Islet of Langerhans (tissue), 1 donor: ENCODE measurements at regions not wholly inside any gene's neighbourhood (a gene's known extent, or its start where the extent isn't known, plus 50 kb on each side); places are given as distances from the start of the nearest gene placed in this dataset.
"Not testable (repeated sequence)": the region's sequence is repeated elsewhere in the genome, so short reads cannot be mapped to it uniquely, and the experiment has no call there.

Source experiments
- FAIRE-seq: peaks from one replicate; lab custom pipeline; 2011; peaks lifted over from hg19 to GRCh38; lab: Jason Lieb, UNC

DNA sequence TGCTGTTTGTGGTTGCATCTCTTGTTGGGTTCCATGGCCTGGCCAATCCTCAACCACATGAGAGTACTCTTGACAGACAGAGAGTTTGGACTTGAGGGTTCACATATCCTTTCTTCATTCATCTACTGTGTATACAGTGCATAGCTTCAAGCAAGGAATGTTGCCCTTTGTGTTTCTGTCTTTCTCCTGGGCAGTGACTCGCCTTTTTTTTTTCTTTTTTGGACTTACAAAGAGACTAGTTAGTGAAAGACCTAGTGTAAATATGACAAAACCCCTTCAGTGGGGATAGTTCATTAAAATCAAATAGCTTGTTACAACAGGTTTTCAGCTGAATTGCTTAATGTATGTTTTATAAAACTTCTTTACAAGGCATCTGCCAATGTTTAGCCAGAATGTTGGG is 290.2 kb downstream of the FGFR2 start:
- FAIRE-seq = no peak

DNA sequence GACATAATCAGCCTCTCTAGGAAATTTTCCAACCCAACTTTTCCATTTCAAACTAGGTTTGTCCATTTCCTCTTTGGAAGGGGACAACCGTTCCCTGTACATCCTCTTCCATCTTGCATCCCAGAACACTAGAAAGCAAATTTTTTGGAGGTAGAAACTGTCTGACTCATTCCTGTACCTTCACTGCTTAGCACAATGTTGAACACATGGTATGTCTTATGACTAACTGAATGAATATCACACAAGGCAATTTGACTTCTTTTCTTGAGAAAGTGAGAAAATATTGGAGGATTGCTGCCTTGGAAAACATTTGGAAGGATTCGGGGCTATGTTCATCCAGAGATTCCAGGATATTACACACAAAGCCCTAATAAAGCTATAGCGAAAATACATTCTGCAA is 289.1 kb downstream of the FGFR2 start:
- no peak for FAIRE-seq

DNA sequence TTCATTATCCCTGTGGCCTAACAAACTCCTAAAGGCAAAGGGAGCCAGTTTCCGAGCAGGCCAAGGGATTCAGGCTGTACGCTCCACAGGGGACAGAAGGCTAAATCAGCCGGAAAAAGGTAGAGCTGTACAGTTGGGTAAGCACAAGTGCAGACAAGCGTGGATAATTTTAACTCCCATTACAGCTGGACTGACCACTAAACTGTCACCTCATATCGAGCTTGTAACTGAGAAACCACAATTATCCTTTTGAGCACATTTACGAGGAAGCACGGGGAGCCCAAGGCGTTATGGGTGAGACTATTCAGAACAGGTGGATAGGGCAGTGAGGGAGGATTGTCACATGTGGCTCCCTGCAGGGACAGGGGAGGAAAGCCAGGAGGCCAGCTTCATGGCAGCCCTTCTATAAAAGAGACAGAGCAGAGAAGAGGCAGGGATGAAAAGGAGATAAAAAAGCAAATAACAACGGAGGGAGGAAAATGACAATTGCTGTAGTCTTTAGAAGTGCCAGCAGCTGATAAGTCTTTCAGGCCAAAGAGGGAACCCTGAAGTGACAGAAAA is 288.0 kb downstream of the FGFR2 start:
- FAIRE-seq = peak; percentile 99

DNA sequence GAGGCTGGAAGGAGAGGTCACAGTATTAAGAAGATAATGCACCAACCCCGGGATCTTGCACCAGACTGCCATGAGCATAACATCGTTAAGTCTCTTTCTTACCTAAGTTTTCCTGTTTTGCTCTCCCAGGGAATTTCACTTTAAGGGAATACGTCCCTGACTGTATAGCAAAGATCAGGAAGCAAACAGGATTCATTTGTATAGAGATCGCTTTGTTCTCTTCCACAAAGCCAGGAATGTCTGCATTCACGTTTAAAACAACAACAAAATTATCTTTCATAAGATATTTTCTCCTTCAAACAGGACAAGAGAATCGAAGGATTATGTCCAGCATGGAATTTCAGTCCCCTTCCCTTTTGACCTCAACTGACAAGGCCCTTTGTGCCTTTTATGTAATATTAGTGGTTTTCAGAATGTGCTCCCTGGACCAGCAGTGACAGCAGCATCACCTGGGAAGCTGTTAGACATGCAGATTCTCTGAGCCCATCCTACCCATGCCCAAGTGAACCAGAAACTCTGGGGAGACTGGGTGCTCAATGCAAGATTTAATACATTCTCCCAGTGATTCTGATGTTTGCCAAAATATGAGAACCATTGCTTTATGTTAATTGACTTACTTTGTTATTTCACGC is 286.3 kb downstream of the FGFR2 start:
- no peak for FAIRE-seq

DNA sequence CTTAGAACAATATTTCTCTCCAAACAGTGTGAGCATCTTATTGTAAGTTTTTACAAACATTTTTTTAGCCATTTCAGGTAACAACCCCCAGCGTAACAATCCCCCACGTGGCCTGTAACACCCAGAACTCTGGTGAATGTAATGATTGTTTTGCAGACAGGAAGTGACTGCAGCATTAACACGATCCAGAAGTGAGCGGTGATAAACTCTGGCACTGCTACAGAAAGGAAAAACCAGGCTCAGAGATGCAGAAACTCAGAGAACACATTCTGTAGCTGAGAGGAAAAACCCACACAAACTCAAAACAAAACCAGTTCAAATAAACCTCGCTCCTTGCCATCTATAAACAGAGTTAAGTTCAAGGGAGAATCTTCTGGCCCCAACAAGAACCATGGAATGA is 285.7 kb downstream of the FGFR2 start:
- no peak for FAIRE-seq

DNA sequence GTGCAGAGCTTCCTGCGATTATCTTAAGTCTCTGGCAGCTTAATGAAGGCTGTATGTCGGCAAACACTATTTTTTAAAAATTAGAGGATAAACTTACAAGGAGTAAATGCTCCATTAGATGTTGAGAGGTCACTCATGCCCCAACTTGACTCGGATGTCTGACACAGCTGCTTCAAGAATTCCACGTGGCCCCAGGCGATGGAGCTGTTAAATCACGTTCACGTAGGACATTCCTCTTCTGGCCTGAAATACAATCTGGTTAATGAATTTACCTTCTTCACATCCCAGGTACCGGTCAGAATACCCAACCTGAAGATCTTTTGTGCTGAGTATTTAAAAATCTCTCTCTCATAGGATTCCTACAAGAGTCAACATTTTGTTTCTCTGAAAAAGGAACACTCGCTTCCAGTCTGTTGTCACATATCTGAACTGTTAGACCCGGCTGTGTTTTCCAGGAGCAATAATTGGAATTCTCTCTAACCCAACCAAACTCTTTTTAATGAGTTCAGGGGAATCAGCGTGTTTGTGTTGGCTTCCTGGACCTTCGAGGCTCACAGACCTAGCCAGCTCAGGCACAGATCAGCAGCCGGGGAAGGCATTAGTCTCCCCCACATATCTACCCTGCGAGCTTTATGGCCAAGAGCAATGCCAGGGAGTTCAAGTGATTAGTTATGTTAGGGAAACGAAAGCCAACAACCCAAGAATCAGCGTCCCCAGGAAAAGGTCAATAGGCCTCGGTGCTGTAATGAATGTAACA is 284.9 kb downstream of the FGFR2 start:
- FAIRE-seq = no peak

DNA sequence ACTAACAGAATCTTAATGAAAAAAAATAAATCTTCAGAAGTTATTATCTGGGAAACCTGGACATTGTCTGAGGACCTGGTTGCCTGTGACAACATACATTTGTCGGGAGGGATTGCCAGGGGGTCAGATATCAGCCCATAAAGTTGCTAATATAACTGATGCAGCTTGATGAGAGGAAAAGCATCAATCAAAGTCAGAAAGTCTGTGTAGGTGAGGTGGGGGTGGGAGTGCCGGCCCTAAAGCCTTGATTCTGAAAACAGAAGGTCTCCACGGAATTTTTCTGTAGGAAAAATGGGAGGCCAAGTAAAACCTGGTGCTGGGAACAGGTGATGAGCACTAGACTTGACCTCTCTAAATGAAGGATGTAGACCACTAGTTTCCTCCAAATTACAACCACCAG is 281.8 kb downstream of the FGFR2 start:
- no peak for FAIRE-seq

DNA sequence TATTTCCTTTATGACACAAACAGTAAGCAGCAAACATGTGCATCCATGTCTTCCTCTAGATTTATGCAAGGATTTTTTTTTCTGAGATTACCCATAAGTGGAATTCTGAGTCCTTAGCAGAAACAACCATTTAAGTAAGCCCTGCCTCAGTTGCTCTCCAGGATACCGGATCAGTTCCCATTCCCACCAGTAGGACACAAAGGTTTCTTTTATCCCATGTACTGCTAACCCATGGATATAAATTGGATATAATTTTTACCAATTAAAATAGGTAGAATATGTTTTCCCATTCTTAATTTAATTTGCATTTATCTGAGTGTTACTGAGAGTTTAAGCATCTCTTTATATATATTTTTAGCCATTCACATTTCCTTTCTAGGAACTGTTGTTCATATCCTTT is 280.9 kb downstream of the FGFR2 start:
- no peak for FAIRE-seq

DNA sequence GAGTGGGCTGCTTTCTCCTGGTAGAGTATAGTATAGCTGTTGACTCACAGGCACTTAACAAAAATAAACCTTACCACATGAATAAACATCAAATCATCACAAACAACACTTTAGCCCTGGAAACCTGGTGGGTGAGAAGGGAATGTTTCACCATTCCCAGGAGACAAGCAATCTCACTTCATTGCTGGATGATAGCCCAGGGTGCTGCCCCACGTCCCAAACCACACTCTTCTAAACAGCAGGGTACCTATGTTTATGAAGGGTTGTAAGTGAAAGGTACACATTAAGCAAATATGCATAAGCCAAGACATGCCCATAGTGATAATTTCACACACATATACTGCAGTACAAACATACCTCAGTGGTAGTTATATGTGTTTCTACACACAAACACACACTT is 276.2 kb downstream of the FGFR2 start:
- FAIRE-seq = no peak

DNA sequence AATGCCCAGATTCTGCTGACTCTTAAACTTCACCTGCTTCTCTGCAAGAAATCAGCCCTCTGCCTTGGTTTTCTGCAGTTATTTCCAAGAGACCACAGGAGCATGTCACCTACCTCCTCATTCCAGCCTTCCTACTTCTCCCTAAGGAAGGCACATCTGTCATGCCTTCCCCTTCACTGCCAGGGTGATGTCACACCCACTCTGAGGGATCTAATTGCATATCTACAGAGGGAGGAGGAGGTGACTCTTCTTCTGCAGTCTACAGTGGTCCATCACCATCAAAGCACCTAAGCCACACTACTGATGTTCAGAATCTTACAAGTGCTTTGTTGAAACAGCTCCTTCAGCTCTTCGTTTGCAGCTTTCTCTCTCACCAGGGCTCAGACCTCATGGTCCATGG is 275.5 kb downstream of the FGFR2 start:
- no peak for FAIRE-seq

DNA sequence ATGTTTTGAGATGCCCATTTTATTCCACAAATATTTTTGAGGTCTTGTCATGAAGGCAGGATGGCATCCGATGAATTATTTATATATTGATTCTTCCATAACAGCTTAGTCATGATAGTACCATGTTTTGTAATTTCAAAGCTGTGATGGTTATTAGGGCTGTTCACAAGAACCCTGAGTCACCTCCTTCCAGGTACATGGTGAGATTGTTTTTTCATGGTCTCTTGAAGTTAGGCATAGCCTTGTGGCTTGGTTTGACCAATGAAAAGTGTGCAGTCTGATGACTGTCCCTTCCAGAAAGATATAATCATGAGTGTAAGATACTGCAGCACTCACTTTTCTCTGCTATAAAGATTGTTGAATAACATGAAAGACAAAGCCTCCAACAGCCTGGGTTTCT is 274.8 kb downstream of the FGFR2 start:
- no peak for FAIRE-seq

DNA sequence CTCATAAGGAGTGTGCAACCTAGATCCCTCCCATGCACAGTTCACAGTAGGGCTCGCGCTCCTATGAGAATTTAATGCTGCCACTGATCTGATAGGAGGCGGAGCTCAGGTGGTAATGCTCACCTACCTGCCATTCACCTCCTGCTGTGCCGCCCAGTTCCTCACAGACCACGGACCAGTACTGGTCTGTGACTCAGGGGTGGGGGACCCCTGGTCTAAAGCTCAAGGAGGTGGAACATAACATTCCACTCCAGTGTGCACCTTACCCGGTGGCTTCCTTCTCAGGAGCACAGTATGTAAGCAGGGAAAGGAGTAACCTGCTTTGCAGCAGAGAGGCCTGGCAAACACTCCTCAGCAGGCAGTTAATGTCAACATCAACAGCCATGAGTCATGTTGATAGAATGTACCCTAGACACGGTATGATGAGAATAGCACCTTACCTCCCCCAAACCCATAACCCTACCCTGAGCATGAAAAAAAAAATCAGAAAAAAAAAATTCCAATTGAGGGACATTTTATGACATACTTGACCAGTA is 273.5 kb downstream of the FGFR2 start:
- FAIRE-seq = no peak

DNA sequence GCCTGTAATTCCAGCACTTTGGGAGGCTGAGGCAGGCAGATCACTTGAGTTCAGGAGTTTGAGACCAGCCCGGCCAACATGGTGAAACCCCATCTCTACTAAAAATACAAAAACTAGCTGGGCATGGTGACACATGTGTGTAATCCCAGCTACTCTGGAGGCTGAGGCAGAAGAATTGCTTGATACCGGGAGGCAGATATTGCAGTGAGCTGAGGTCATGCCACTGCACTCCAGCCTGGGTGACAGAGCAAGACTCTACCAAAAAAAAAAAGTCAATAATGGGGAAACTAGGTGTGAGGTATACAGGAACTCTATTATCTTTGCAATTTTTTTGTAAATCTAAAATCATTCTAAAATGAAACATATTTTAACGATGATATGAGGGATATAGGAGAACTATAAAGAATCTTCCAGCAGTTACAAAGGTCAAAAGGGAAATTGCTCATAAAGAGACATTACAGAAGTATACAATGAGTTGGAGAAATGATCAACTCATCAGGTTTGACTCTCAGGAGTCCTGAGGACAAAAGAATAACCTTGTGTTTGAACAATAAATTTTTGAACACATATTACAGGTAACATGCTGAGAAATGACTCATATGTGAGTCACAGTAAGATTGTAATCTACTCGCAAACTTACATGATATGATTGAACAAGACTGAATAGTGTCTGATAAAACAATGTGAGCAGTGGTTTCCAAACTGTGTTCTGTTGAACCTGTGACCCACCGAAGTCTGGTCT is 272.6 kb downstream of the FGFR2 start:
- FAIRE-seq = no peak

DNA sequence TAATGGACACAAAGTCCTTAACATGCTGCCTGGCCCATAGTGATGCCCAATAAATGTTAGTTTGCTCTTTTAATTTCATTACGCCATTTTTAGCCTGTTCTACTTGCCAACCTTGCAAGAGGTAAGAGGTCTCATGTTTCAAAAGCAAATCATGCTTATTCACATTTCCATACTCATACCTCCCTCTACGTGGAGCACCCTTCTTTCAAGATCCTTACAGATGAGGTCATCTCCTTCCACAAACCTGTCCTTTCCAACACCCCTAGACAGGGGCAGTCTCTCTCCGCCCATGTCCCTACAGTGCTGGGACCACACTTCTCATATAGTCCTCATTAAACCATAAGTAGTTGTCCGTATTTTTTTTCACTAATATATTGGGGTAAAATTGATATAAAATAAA is 271.3 kb downstream of the FGFR2 start:
- no peak for FAIRE-seq

DNA sequence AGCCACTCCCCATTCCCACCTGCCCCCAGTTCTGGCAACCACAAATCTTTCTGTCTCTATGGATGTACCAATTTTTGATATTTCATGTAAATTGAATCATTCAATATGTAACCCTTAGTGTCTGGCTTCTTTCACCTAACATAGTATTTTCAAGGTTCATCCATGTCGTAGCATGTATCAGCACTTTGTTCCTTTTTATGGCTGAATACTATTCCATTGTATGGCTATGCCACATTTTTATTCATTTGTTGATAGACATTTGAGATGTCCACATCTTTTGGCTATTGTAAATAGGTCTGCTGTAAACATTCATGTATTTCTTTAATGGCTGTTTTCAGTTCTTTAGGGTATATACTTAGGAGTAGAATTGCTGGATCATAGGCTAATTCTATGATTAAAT is 270.5 kb downstream of the FGFR2 start:
- no peak for FAIRE-seq

DNA sequence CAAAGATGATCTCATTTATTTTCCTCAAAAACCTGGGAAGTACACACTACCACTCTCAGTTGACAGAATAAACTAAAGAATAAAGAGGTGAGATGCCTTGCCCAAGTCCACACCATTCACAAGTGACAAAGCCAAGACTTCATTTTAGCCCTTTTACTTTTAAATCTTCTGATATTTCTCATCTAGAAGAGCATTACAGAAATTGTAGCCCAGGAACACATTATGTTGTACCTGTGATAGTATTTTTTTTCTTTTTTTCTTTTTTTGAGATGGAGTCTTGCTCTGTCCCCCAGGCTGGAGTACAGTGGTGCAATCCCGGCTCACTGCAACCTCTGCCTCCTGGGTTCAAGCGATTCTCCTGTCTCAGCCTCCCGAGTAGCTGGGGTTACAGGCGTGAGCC is 268.6 kb downstream of the FGFR2 start:
- not testable (repeated sequence) for FAIRE-seq

DNA sequence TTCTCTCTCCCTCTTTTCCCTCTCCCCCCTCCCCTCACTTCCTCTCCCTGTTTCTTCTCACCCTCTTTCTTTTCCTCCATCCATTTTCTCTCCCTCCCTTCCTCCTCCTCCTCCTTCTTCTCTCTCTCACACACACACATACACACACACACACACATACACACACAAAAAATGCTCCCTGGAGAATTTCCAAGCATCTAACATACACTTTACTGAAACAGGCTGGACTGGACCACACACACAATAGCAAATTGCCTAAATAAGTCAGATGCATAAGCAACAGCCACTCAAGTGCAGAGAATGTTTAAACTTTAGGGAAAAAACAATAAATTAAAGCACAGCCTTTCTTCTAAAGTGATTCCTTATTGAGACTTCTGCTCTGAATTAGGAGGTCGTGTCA is 267.7 kb downstream of the FGFR2 start:
- FAIRE-seq = no peak

DNA sequence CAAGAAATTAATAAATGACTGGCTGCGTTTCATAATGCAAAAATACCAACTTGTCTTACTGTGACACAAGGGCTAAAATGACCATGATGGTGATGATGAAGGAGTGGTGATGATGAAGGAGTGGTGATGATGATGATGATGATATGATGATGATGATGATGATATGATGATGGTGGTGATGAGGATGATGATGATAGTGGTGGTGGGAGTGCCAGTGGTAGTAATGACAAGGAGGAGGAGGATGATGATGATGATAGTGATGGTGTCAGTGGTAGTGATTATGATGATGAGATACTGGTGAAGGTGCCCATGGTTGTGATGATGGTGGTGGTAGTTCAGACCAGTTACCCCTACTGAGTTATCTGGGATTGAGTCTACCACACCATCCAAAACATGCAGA is 265.9 kb downstream of the FGFR2 start:
- FAIRE-seq = no peak

DNA sequence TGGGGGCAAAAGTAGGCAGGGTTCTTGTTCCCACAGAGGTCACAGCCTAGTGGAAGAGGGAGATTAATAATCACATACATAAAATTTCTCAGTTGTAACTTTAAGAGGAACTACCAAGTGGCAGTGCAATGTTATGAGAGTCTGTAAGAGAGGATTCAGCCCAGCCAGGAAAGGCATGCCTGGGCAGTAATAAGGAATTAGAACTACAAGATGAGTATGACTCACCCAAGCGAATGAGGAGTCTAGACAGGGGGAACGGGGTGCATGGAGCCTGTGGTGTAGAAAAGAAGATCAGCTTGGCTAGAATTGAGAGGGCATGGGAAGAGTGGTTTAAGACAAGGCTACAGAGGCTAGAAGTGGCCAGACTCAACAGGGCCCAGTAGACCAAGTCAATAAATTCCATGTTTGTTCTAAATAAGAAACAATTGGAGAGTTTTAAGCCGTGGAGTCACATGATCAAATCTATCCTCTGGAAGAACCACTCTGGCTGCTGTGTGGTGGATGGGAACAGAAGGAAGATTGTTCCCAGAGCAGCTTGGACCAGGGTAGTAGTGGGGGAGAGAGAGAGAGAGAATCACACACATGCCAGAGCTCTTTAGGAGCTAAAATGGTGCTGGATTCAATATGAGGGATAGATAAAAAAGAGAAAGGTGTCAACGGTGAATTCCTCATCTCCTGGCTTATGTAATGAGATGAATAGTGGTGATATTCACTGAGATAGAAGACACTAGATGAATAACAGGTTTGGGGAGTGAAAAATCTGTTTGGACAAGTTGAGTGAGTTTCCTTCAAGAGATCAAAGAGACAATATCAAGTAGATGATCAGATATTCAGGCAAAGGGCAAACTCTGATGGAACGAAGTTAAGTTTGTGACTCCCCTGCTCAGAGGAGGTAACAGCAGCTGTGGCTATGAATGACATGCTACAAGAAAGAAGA is 265.1 kb downstream of the FGFR2 start:
- no peak for FAIRE-seq

DNA sequence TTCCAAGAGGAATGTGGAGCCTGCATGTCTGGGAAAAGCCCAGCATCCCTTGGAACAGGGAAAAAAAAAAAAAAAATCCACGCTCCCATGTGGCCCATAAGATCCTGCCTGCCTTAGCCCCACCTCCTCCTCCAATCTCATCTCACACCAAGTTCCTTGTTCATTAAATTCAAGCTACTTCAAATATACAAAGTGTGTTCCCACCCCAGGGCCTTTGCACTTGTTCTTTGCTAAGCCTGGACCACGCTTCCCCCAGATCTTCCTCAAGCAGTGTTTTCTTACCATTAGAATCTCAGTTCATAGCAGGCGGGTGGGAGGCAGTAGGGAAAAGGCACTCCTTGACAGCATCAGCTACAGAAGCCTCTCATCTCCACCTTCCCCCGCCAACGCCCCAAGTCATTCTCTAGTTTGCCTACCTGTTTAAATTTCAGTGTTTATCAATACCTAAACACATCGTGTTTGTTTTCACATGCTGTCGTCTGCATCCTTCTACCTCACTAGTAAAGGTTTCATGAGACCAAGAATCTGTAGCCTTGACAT is 262.8 kb downstream of the FGFR2 start:
- no peak for FAIRE-seq

DNA sequence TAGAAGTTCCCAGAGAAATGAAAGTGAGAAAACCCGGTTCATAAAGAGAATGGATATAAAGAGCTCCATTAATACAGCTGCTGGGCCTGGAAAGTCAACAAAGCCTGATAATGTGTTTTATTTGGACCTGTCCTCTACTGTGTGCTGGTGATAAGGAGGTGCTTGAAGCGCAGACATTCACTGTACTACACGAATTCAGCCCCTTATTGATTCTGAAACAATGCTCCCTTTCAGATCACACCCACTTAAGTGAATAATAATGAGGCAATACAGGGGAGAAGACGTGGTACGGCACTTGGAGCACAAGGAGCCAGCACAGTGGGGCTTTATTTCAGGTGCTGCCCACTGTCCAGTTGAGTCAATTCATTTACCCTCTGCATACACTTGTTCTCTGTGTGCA is 260.8 kb downstream of the FGFR2 start:
- peak; percentile 91 for FAIRE-seq
